Mucosa of rectum (tissue), 2 donors: ENCODE measurements at regions not wholly inside any gene's neighbourhood (a gene's known extent, or its start where the extent isn't known, plus 50 kb on each side); places are given as distances from the start of the nearest gene placed in this dataset.

Experiments
- H3K27ac ChIP-seq, 2 donors: one replicate each; pipeline ENCODE4 v1.7.0; 2013; ENCODE audit warnings: inconsistent platforms in 2 of 2, low read depth in 2 of 2, low read length in 2 of 2
- H3K27me3 ChIP-seq, 2 donors: one replicate each; pipeline ENCODE4 v1.7.0; 2013; ENCODE audit warnings: low read length in 2 of 2; ENCODE audit not compliant: control insufficient read depth in 2 of 2, insufficient read depth in 2 of 2
- H3K36me3 ChIP-seq, 2 donors: one replicate each; pipeline ENCODE4 v1.7.0; 2013; ENCODE audit warnings: low read length in 2 of 2; ENCODE audit not compliant: control insufficient read depth in 2 of 2, insufficient read depth in 2 of 2
- H3K4me1 ChIP-seq, 2 donors: one replicate each; pipeline ENCODE4 v1.7.0; 2013; ENCODE audit warnings: low read length in 2 of 2, mild to moderate bottlenecking in 1 of 2; ENCODE audit not compliant: control insufficient read depth in 2 of 2, insufficient read depth in 2 of 2
- H3K4me3 ChIP-seq, 2 donors: one replicate each; pipeline ENCODE4 v1.7.0; 2013; ENCODE audit warnings: low read length in 2 of 2
- H3K9ac ChIP-seq, 2 donors: one replicate each; pipeline ENCODE4 v1.7.0; 2013; ENCODE audit warnings: low read length in 2 of 2, low read depth in 1 of 2, mild to moderate bottlenecking in 1 of 2
- H3K9me3 ChIP-seq, 2 donors: one replicate each; pipeline ENCODE4 v1.7.0; 2013; ENCODE audit warnings: low read length in 2 of 2; ENCODE audit not compliant: control insufficient read depth in 2 of 2
- donor health status: healthy.
- donor health status: Normal muscosa, but diverticular disease.

DNA sequence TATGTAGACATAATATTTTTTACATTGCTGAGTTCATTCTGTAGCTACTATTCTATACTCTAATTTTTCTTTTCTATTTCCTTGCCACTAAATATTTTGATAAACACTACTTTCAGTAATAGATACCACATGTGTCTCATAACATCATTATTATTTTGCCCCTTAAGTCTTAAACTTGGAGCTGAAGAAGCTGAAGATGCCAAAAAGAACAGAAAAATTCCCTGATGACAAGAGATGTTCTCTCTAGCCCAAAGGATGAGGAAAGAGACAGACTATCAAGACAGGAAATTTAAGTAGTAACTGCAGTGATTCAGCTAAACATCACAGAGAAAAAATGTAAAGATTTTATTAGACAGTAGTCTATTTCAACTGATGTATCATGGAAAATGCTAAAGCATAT is 322.0 kb upstream of the KLHL1 start:
- Histone ChIP-seq H3K4me1 (no peaks in the 10 kb centered on the region), H3K27ac (no peak overlapping the region), H3K36me3 (no peaks in the 10 kb centered on the region), H3K9me3 (no peaks in the 10 kb centered on the region), H3K4me3 (no peak overlapping the region), H3K27me3 (no peaks in the 10 kb centered on the region), H3K9ac (no peak overlapping the region)

DNA sequence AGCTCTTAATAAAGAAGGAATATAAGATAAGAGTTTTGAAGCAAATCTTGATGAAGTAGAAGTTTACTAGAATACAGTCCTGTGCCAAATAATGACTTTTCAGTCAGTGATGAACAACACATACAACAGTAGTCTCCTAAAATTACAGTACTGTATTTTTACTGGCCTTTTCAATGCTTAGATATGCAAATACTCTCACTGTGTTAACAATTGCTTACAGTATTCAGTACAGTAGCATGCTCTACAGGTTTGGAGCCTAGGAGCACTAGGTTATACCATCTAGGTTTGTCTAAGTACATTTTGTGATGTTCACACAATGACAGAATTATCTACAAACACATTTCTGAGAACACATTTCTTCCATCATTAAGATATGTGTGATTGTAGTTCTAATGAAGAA is 316.7 kb upstream of the KLHL1 start:
- Histone ChIP-seq H3K36me3 (no peaks in the 10 kb centered on the region), H3K4me1 (no peaks in the 10 kb centered on the region), H3K27ac (no peak overlapping the region), H3K9ac (no peak overlapping the region), H3K27me3 (no peaks in the 10 kb centered on the region), H3K9me3 (no peaks in the 10 kb centered on the region), H3K4me3 (no peak overlapping the region)

- H3K4me1 ChIP-seq: no peaks in the 10 kb centered on the region
- no peak overlapping the region for H3K27ac ChIP-seq
- no peaks in the 10 kb centered on the region for H3K9me3 ChIP-seq
Observed at GRCh38 chr13:70424428-70424827, 316.2 kb upstream of the KLHL1 start.

DNA sequence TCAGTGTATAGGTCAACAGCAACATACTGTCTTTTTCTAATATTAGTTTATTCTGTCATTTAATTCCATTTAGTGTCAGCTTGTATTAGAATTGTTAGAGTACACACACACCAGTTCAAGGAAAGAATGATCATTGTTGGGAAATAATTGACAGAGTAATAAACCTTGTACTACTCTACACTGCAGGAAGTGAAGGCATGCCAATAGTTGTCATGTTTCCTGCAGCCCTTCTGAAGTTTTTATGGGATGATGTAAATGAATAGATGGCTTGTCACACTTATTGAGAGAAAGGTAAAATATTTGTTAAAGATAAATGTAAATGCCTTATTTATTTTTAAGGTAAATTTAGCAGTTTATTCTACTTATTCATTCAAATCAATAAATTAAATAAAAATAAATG is 306.9 kb upstream of the KLHL1 start:
- no peak overlapping the region for H3K9ac ChIP-seq
- H3K4me3 ChIP-seq: no peak overlapping the region
- H3K9me3 ChIP-seq: no peaks in the 10 kb centered on the region
- H3K27me3 ChIP-seq: no peaks in the 10 kb centered on the region
- H3K4me1 ChIP-seq: peaks cover 2% of the 10 kb centered on the region in 2 donors
- no peaks in the 10 kb centered on the region for H3K36me3 ChIP-seq
- H3K27ac ChIP-seq: no peak overlapping the region

More at GRCh38 chr13:70424428-70424827, 316.2 kb upstream of the KLHL1 start:
- no peak overlapping the region for H3K9ac ChIP-seq
- H3K27me3 ChIP-seq: no peaks in the 10 kb centered on the region
- H3K36me3 ChIP-seq: no peaks in the 10 kb centered on the region
- no peak overlapping the region for H3K4me3 ChIP-seq

DNA sequence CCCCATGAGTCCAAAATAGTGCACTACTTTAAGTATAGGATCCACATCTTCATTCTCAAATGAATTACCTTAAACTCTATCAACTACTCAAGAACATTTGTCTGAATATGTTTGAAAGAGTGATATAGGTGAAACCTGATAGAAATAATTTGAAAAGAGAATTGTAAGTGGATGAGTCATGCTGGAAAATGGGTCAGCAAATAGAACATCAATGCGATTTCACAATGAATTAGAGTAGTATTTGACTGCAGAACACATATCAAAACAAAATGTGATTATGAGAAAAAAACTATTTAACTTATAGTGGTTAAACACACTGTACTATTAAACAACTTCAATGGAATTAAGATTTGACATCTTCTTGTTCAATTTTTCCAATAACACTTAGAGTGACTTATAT is 300.6 kb upstream of the KLHL1 start:
- no peaks in the 10 kb centered on the region for H3K9me3 ChIP-seq
- no peaks in the 10 kb centered on the region for H3K4me1 ChIP-seq
- H3K27ac ChIP-seq: no peak overlapping the region
- H3K4me3 ChIP-seq: no peak overlapping the region
- no peaks in the 10 kb centered on the region for H3K27me3 ChIP-seq
- no peaks in the 10 kb centered on the region for H3K36me3 ChIP-seq
- no peak overlapping the region for H3K9ac ChIP-seq

DNA sequence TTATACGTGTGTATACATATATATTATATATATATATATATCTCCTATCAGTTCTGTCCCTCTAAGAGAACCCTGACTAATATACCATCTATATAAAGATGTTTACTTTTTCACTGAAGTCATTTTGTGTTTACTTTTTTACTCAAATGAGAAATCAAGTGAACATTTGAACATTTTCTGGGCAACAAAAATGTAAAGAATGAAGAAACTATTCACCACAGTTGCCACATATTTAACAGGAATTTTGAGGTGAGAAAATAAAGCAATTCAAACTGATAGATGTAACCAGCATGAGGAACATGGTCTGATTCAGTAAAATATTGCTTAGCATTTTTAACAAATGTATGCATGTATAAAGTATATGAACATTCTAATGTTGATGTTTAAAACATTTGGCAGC is 299.2 kb upstream of the KLHL1 start:
- H3K4me1 ChIP-seq: no peaks in the 10 kb centered on the region
- no peak overlapping the region for H3K4me3 ChIP-seq
- no peak overlapping the region for H3K27ac ChIP-seq
- H3K27me3 ChIP-seq: no peaks in the 10 kb centered on the region
- no peak overlapping the region for H3K9ac ChIP-seq
- H3K36me3 ChIP-seq: no peaks in the 10 kb centered on the region
- no peaks in the 10 kb centered on the region for H3K9me3 ChIP-seq

DNA sequence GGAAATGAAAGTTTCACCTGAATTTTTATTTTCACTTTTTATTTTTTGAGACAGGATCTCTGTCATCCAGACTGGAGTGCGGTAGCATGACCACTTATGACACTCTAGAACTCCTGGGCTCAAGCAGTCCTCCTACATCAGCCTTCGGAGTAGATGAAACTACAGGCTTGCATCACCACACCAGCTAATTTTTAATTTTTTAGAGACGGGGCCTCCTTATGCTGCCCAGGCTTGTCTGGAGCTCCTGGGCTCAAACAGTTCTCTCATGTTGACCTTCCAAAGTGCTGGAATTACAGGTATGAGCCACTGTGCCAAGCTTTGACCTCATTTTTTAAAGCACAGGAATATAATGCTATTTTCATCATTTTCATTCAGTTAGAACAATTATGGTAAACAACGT is 297.0 kb upstream of the KLHL1 start:
- Histone ChIP-seq H3K36me3 (no peaks in the 10 kb centered on the region), H3K4me1 (no peaks in the 10 kb centered on the region), H3K4me3 (no peak overlapping the region), H3K9me3 (no peaks in the 10 kb centered on the region), H3K9ac (no peak overlapping the region), H3K27me3 (no peaks in the 10 kb centered on the region), H3K27ac (no peak overlapping the region)

- Histone ChIP-seq H3K27ac (no peak overlapping the region), H3K36me3 (no peaks in the 10 kb centered on the region), H3K9ac (no peak overlapping the region), H3K4me3 (no peak overlapping the region), H3K4me1 (peaks cover 0 to 5% of the 10 kb centered on the region in 2 donors), H3K27me3 (no peaks in the 10 kb centered on the region), H3K9me3 (no peaks in the 10 kb centered on the region)
Observed at GRCh38 chr13:70394031-70394548, 285.8 kb upstream of the KLHL1 start.

DNA sequence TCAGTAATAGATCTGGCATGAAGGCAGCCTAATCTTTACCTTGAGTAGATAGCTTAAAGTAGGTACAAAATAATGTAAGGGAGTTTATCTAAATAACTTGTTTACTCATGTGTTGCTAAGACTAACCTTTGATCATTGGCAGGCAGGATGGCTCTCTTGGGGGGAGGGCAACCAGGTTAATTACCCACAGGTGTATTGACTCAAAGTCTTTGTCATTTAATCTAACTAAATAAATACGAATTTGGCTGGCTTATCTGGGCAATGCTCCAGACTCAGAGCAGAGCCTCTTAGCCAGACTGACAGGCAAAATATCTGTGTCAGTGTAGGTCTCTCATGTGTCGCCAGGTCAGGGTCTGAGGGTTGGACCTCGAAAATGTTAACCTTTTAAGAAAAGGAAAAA is 283.4 kb upstream of the KLHL1 start:
- H3K9ac ChIP-seq: no peak overlapping the region
- no peaks in the 10 kb centered on the region for H3K9me3 ChIP-seq
- H3K27me3 ChIP-seq: no peaks in the 10 kb centered on the region
- peaks cover 0 to 5% of the 10 kb centered on the region in 2 donors for H3K4me1 ChIP-seq
- H3K27ac ChIP-seq: no peak overlapping the region
- H3K36me3 ChIP-seq: no peaks in the 10 kb centered on the region
- no peak overlapping the region for H3K4me3 ChIP-seq

DNA sequence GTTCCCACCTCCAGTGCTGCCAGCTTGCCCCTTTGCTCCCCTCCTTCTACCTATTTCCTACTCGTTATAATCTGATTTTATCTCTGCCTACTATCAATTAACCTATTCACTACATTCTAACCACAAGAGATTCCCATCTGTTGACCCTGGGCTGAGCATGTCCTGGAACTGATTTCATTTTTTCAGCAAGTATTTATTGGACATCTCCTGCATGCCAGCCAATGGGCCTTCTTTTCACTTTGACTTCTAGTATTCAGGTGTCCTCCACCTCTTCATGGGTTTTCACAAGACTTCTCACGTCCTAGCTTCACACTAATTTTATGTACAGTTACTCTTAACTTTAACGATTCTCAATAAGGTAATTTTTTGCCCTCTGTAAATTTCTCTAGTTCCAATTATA is 282.7 kb upstream of the KLHL1 start:
- no peaks in the 10 kb centered on the region for H3K27me3 ChIP-seq
- H3K27ac ChIP-seq: no peak overlapping the region
- H3K9me3 ChIP-seq: no peaks in the 10 kb centered on the region
- peaks cover 0 to 5% of the 10 kb centered on the region in 2 donors for H3K4me1 ChIP-seq
- H3K9ac ChIP-seq: no peak overlapping the region
- H3K36me3 ChIP-seq: no peaks in the 10 kb centered on the region
- H3K4me3 ChIP-seq: no peak overlapping the region

DNA sequence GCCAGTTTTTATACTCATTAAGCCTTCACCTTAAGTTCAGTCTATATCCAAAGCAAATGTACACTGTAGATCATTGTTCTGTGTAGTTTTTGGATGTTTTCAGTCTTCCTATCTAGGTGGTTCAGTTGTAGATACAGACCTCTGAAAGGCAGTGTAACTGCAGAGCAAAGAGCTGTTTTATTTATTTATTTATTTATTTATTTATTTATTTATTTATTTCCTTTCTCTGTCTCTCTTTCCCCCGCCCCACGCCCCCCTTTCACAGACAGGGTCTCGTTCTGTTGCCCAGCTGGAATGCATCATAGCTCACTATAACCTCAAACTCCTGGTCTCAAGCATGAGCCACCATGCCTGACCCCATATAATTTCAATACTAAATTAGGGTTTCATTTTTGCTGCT is 281.8 kb upstream of the KLHL1 start:
- Histone ChIP-seq H3K27me3 (no peaks in the 10 kb centered on the region), H3K9ac (no peak overlapping the region), H3K4me3 (no peak overlapping the region), H3K9me3 (no peaks in the 10 kb centered on the region), H3K4me1 (peaks cover 0 to 5% of the 10 kb centered on the region in 2 donors), H3K27ac (no peak overlapping the region), H3K36me3 (no peaks in the 10 kb centered on the region)
